Activated CD8-positive, alpha-beta memory T cell treated with anti-CD3 and anti-CD28 coated beads, Interleukin-2, amount 50 U/mL, for 1 hour (primary cell): ENCODE measurements at regions not wholly inside any gene's neighbourhood (a gene's known extent, or its start where the extent isn't known, plus 50 kb on each side); places are given as distances from the start of the nearest gene placed in this dataset.

Experiments used
- DNase-seq: peaks from one replicate; pipeline ENCODE4 v3.0.0-alpha.2; 2020; ENCODE audit errors: extremely low read depth

DNA sequence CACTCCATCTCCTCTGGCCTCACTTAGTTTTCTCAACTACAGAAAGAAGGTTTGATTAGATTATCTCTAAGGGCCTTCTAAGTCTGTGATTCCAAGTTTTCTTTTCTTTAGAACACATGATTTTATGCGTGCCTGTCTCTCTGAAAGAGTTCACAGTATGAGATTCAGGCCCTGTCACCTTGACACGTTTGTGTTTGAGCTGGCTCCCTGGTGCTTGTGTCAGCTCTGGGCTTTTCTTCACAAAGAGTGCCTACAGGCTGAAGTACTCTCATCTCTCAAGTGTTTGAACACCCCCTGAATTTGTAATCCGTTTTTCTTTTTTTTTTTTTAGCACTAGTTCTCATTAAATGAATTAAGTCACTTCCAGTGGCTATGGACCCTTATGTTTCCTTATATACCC lies 306.9 kb upstream of the C9orf72 start:
- no peak for DNase-seq

DNA sequence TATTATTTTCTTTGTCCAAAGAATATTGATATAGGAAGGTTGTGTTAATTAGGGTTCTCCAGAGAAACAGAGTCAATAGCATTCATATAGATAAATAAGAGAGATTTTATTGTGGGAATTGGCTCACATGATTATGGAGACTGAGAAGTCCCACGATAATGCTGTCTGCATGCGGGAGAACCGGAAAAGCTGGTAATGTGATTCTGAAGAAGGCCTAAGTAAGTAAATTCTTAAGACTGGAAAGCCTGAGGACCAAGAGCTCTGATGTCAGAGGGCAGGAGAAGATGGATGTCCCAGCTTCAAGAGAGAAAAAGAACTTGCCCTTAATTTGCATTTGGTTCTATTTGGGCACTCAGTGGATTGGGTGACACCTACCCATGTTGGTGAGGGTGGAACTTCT lies 307.4 kb upstream of the C9orf72 start:
- no peak for DNase-seq

DNA sequence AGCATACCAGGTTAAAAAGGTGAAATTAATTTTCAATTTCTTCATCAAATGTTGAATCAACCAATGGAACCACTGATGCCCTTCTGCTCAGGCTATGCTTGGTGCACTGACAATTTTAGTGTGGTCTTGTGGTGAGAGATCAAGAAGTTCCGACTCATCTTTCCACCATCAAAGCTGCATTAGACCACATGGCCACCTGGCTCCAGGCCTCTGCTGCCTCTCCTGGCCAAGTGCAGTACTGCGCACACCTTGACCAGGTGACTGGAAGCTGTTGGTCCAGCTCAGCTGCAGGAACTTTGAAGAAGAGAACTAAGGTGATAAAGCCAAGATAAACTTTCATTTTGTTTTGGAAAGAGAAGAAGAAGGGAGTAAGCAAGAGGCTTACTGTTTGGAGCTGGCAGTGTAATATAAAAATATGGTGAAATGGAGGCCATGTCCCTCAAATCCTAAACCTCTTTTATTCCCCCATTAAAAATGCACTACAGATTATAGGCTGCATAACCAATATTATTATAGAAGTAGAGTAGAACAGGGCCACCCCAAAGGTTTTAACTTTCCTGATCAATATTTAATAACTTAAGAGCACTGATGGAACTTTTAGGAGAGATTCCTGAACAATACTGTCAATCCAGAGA lies 315.5 kb upstream of the C9orf72 start:
- DNase-seq = no peak

DNA sequence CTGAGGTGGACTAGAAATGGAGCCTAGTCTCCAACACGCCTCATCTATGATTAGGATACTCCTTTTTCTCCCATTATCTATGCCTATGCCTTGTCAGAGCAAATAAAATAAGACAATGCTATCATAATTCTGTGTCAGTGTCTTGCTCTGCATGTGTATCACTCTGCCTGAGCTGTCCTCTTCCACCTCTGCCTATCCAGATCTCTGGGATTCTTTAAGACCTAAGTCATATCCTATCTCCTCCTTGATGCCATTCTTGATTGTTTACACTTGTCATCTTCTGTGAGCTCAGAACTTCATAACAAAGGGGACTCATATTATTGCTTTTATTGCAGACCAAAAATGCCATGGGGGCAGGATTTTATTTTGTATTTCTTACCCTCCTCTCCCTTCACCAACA lies 351.2 kb upstream of the C9orf72 start:
- no peak for DNase-seq

DNA sequence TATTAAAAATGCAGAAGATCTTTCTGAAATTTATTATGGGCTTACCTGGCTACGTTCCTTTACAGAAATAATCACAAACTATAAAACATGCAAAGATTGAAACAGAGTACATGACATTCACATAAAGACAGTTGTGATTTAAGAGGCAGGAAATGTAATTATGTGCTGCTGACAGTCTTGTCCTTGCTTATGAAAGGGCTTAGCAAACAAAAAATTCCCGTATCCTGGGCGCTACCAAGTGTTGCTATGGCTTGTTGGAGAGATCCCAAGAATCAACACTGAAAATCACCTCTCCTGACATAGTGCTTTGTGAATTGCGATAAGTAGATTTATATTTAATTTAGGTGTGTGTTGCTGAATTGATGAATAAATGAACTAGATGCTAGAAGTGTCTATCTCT lies 352.5 kb upstream of the C9orf72 start:
- DNase-seq = no peak

DNA sequence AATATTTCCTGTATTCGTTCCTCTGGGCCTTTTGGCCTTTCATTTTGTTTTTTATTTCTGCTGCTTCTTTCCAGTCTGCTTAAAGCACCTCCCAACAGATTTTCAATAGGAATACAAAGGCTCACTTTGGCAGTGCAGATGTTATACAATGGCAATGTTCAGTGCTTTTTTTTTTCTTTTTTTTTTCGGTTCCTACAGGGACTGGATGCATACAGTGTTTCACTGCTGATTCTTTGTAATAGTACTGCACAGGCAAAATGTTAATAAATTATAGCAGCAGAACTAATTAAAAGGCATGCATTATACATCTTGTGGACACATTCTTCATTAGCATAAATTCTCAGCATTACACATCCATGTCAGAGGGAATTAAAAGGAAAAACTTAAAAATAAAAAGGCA lies 356.6 kb upstream of the C9orf72 start:
- no peak for DNase-seq

DNA sequence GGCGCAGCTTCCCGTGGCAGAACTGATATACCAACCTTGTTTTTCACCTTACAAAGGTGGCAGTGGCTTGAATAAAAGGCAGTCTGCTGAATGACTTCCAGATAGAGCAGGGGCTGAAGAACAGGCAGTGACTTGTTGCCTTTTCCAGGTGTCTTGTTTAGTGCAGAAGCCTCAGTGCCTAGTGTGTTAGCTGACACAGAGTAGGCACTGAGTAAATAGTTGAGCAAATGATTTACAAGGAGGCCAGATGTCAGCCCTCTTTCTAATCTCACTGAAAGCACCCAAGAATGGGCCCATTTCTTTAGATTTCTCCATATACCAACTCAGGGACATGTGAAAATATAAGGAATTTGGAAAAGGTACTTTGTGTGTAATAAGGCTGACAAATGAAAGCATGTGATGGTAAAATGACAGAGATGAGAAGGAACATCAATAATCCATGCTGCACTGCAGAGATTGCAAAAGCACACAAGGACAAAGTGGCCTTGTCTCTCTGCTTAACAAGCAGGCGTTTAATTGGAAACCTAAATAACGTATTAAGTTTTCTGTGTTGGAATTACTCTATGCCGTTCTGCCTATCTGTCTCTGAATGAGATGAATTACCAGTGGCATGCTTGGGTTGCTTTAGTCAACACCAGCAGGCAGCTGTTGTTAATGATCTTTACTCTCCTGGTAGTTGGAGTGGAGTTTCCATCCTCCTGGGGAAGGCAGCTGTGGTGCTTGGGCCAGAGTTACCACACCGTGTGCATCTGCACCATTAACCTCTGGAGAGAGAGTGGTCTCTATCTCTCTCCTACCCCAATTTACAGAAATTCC lies 360.1 kb upstream of the C9orf72 start:
- no peak for DNase-seq

DNA sequence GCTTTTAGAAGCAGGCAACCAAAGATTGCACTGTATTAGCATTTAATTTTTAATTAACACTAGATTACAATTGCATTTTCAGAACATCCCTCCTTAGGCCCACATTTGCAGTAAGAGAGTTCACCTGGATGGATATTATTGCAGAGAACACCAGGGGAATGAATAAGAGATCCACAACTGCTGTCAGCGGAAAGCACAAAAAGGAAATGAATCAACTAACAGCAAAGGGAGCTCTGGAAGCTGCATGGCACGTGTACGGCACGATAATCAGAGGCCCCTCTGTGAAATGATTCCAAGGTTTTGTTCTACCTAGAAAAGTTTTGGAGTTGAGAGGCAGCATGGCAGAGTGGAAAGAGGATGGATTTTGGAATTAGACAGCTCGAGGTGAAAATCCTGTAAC lies 361.2 kb upstream of the C9orf72 start:
- DNase-seq = no peak

DNA sequence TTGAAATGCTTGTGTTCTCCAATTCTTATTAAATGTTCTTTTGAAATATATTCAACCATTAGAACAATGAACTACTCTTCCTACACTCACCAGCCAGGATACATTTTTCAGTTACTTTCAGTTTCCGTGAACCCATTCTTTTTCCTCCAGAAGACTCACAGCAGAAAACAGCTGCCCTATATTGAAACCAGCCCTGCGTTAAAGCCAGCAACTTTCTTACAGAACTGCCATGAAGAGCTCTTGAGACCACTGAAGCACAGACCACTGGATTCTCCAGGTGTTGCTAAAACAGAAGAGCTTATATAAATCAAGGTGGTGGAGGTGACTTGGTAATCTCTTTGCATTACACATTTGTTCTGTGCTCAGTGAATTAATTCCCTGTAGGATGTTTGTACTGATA lies 365.9 kb upstream of the C9orf72 start:
- DNase-seq = no peak

DNA sequence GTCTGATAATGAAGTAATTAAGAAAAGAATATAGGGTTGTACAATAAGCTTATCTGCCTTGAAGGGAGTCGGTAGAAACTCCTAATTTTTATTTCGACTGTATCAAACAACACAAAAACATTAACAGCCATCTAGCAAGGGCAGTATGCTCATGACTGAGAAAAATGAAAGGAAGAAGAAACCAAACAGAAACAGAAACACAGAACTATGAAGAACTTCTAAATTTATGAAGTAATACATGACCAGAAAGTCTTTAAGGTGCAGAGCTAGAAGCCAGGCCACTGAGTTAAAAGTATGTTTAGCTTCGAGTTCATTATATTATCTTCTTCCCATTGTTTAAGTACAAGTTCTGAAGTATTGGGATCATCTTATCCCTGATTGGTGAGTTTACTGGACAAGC lies 367.3 kb upstream of the C9orf72 start:
- DNase-seq = no peak

DNA sequence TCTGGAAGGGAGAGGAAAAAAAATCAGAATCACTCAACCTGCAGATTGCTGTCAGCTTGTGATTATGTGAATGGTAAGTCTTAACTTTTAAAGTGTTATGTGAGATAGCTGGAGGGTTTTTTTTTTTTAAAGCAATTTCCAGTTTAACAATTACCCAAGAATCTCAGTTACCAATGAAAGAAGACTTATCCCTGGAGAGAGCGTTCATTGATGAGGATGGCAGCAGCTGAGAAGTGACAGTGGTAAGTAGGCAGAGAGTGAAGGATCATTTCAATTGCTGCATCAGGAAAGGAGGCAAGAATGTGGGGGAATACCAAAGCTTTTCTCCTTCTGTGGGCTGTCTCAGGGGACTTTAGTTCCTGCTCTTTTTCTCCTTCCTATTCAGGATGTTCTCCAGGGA lies 370.2 kb upstream of the C9orf72 start:
- DNase-seq = no peak

DNA sequence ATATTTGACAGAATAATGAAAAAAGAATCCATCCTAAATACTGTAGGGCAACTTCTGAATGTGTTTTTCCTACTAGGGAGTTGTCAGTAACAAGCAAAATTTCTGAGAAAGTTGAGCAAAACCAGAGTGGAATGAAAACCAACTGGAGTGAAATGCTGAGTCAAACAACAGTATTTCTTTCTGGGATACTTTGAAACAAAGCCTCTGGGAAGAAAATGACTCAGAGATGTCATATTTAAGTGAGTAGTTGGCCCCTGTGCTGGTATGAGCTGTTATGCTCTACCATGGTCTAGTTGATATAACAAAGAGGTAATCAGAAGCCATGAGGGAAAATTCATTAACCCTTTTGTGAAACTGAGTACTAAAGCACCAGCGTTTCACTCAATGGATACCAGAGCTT lies 372.1 kb upstream of the C9orf72 start:
- DNase-seq = no peak

DNA sequence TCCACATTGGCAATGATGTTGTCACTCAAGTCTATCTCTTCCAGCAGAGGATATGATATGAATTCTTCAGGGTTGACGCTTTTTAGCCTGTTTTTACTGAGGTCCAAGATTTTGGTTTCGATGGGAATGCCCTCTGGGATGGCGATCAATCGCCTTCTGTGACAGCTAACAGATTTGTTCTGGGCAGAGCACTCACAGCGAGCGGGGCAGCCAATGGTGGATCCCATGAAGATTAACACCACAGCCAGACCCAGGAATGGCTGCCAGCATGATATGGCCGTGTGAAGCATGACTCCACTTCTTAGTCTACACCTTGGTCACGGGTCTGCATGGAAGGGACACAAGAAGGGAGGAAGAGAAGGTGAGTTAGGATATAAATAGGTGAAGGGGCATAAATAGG lies 377.1 kb upstream of the C9orf72 start:
- no peak for DNase-seq

DNA sequence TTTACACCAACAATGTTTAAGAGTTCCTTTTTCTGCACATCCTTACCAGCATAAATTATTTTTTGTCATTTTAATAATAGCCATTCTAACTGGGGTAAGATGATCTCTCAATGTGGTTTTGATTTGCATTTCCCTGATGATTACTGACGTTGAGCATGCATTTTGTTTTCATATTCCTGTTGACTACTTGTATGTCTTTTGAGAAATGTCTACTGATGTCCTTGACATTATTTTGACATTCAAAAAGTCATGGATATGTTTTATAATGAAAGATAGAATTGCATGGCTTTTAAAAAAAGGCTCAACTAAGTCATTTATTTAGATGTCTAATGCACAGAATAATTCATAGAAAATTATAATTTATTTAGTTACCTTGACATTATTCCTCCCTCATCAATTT lies 381.6 kb upstream of the C9orf72 start:
- no peak for DNase-seq

DNA sequence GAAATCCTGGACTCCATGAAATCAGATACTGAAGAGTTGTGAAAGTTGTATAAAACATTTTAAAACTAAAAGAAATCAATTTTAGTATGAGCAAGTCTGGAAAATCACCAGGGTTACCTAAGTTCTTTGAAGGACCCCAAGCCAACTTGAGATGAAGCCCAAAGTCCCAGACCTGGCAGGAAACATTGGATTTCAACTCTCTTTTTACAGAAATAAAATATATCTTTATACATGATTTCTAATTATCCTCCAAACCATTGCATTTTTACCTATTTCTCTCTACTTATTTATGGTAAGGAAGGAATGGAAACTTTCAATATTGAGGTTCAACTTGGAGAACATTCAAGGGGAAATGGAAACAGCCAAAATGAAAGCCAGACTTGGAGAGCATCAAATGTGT lies 390.6 kb upstream of the C9orf72 start:
- no peak for DNase-seq

DNA sequence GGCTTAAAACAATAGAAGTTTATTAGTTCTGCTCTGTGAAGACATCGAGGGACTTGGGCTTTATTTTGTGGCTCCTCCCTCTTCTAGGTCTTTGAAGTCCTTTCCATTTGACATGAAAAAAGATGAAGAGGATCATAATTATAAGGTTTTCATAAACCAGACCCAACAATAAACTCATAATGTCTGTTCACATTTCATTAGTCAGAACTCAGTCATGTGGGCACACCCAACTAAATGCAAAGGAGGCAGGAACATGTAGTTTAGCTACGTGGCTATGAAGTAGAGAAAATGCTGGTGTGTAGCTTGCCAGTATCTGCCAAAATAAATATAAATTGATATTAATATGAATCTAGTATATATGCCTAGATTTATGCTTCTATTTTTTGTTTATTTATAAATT lies 393.9 kb upstream of the C9orf72 start:
- no peak for DNase-seq

DNA sequence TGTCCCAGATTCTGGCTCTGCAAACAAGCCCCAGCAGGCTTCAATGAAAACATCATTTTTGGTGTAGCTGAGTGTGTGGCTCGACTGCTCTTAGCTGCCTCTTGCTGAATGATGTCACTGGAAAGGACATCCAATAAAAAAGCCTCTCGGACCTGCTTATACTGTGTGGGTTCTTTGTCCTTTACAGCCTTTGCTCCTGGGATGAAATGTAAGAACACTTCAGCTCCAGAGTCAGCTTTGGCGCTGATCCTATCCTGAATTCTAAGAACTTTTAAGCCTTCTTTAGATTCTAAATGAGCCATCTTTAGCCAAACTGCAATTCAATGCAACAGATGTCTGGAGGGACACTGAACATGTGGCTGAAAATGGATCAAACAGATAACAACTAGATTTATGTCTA lies 404.6 kb upstream of the C9orf72 start:
- DNase-seq = no peak

DNA sequence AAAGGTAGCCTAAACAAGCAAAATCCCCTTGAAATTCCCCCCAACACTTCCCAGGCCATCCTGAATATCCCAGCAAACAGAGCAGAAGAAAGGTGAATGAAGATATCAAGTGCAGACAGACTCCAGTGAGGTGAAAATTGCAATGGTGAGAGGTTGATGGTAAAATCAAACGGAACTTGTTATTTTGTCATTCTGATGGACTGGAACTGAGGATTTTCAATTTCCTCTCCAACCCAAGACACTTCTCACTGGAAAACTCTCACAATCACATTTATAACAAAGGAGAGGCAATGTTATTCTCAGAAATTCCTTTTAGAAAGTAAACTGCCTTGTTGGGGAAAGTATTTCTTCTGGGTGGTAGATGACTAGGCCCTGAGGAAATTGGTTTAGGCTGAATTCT lies 412.4 kb upstream of the C9orf72 start:
- no peak for DNase-seq

DNA sequence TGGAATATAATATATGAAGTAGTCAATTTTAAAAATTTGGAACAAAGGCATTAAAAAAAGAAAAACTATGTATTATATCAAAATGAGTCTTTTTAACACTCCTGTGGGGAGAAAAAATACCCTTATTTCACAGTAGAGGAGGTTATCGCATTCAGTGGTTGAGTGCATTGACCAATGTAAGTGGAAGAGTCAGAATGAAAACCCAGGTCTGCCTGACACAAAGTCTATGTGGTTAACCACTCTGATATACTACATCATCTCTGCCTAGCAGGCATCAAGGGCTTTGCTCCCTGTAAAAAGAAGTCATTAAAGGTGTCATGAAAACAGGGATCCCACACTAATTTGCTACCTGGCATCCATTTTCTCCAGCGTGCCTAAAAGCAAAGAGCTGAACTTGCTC lies 417.2 kb upstream of the C9orf72 start:
- DNase-seq = no peak

DNA sequence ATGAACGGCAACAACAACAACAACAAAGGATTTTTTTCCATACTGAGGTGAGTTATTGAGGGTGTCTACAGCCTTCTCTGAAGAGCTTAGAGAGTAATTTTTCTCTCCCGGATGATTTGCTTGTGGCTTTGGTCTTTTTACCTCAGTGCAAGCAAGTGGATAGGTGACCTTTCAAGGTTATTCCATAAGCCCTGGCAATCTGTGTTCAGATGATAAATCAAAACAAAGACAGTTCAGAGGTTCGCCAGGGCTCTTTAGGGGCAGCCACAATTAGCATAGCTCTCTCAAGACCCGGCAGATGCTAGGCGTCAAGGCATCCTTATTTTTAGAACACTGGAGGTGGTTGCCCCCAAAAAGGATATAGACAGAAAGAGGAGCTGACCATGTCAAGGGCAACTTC lies 417.9 kb upstream of the C9orf72 start:
- no peak for DNase-seq

DNA sequence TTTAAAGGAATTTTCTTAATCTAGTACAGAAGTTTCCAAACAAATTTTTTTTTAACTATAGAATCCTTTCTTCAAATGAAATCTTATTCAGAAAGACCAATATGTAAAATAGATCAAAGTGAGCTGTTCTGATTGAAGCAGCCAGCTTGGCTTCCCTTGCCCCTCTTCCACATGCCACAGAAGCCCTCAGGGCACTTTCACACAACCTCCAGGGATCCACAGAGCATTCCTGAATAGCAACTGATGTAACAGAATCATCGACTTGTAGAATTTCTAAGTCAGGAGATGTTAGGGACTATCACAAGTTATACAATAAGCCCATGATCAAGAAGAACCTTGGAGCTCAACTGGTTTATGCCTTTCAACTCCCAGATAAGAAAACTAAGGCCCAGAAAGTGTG lies 427.8 kb upstream of the C9orf72 start:
- DNase-seq = no peak

DNA sequence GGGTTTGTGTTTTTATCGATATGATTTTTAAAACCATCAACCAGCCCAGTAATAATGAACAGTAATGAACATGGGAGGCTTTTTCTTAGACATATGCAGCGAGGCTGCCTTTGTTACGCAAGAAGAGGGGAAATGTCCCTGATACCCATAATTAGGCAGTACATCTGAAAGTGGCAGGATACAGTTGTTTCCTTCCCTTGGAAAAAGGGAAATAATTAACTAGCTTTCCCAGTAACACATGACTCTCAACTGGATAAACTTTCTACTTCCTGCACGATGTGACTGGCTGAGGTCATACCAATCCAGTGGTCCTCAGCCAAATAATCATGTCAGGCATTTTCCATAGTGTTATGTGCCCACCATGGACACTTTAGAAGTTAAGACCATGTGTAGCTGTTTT lies 431.6 kb upstream of the C9orf72 start:
- no peak for DNase-seq

DNA sequence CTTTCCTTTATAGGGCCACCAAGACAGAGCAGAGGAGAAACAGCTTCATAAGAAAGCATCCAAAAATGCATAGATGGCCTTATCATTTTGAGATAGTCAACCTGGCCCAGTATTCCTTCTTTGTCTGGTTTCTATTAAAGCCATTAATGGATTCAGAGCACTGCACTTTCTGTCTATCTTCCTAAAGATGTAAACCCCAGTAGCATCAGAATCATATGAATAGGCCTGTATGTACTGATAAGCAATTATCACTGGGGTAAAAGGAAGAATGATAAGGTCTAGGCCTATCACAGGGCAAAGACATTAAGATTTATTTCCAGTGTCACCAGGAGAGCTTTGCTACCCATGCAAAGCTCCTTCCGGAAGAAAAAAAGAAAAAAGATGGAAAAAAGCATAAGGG lies 432.5 kb upstream of the C9orf72 start:
- no peak for DNase-seq
